ENCODE measurements at regions not wholly inside any gene's neighbourhood (a gene's known extent, or its start where the extent isn't known, plus 50 kb on each side); places are given as distances from the start of the nearest gene placed in this dataset.
A peak's percentile ranks its signal among the peaks of the same experiment; 100 is the strongest.

DNA sequence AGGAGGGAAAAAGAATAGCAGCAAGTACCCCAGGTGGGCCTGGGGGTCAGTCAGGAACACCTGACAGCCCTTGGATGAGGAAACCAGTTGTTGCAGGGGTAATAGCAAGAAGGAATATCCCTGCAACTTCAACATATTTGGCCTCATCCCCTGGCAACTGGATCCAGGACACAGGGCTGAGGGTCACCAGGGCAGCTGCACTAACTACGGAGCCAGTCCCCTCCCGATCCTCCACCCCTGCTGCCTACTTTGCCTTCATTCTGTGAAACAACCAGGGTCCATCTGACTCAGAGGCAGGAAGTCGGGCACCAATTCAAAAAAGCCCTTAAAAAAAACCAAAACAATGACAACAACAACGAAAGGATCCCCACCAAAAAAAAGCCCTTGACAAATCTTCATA is 52.9 kb downstream of the FRMPD3 start:
- DNase-seq, result no peak

DNA sequence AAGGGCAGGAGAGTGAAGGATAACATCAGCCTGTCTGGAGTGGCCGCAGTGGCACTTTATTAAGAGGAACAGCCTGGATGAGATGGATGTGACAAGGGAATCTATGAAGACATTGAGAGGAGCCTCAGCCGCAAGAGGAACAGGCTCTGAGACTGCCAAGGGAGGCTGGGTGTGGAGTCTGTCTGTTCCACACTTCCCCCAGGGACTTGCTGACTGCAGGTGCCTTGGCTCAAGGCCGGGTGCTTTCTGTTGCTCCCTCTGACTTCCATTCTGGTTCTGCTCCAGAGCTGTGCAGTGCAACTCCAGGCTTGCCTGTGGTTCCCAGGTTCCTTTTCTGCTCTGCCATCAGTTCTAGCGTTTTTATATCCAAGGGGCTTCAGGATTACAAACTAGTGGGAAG is 54.6 kb downstream of the FRMPD3 start:
- no peak for DNase-seq

DNA sequence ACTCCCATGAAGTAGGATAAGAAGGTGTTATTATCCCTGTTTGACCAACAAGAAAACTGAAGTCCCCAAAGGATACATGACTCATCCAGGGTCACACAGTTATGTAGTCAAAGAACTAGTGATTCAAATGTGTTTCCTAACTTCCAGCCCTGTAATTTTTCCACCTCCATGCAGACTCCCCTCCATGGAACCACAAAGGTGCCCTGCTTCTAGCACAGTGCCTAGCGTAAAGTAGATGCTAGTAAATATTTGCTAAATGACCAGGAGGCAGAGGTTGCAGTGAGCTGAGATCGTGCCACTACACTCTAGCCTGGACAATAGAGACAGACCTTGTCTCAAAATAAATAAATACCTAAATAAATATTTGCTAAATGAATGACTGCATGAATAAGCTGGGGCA is 55.8 kb downstream of the FRMPD3 start:
- no peak for DNase-seq

DNA sequence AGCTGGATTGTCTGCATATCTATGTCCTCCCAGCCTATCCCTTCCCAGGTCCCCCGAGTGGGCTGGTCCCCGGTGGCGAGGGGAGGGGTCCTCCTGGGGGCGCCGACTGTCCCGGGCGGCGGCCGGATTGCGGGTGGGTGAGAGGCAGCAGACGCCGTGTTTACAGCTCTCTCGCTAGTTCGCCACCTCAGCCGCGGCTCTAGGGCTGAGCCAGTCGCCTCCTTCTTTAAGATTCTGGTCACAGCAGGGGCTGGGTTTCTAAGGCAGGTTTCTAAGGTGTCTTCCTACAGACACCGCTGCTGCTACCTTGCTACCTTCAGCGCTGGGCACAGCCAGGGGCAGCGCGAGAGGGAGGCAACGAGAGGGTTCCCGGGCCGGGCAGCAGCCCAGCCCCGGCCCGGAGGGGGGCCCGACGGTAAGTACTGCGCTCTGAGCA is 57.2 kb downstream of the FRMPD3 start:
- no peak for DNase-seq

DNA sequence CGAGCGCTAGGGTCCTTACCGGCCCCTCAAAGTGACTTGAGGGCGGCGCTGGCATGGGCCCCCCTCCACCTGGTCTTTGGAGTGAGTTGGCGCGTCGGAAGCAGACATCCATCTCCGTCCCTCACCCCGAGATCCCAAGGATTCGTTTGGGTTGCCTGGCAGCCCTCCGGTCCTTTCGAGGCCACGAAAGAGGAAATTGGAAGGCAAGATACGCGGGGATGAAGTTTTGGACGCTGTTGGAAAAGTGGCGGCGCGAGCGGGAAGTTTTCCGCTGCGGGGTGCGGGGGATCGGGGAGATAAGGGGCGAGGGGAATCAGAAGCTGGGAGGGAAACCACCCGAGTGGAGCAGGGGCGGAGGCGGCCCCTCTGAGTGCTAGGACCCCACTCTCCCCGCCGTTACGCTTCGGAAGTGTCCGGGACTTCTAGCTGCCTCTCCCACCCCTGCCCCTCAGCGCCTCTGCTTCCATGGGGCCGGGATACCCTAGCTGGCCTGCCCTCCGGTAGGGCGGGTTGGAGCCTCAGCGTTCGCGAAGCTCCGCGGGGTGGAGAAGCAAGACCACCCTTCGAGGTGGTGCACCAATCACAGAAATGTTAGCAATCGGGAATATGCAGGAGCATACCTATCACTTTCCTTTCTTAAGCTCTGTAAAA is 57.8 kb downstream of the FRMPD3 start:
- no peak for DNase-seq

DNA sequence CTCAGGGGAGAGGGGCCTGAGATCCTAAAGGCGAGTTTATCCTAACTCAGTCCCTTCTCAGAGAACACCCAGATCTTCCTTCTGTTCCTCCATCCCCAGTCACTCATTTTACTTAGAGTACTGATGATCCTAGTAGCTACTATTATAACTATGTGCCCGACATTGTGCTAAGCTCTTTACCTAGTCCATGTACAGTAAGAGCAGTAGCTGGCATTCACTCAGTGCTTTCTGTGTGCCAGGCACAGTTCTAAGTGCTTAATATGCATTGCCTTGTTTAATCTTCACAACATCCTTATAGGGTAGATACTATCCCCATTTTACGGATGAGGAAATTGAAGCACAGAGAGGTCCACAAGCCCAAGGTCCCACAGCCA is 58.3 kb downstream of the FRMPD3 start:
- no peak for DNase-seq

DNA sequence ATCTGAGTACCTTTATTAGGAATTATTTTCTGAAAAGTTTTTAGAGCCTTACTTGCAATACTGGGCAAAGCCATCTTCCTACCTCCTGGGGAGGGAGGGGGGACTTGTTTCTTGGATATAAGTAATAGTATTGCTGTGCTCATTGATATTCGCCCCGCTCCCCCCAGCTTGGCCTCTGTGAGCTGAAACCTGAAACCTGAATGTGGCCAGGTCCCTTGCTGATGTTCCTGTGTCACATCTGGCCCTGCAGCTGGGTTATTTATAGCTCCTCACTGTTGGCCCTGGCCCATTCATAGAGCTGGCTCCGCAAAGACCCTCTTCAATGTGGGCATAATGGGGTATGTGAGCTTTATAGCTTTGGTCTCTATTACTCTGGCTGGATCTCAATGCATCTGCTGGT is 59.5 kb downstream of the FRMPD3 start:
- no peak for DNase-seq

DNA sequence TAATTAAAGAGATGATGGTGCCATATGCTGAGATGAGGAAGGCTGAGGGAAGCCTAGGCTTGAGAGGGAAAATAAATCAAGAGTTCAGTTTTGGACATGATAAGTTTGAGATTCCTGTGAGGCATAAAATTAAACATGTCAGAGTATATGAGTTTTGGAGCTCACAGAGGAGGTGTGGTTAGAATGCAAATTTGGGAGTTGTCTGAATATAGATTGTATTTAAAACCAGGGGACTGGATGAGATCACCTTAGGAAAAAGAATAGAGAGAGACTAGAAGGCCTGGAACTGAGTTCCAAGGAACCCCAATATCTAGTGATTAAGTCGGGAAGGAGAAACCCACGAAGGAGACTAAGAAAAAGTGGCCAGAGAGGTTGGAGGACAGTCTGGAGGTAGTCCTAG is 65.5 kb downstream of the FRMPD3 start:
- no peak for DNase-seq

DNA sequence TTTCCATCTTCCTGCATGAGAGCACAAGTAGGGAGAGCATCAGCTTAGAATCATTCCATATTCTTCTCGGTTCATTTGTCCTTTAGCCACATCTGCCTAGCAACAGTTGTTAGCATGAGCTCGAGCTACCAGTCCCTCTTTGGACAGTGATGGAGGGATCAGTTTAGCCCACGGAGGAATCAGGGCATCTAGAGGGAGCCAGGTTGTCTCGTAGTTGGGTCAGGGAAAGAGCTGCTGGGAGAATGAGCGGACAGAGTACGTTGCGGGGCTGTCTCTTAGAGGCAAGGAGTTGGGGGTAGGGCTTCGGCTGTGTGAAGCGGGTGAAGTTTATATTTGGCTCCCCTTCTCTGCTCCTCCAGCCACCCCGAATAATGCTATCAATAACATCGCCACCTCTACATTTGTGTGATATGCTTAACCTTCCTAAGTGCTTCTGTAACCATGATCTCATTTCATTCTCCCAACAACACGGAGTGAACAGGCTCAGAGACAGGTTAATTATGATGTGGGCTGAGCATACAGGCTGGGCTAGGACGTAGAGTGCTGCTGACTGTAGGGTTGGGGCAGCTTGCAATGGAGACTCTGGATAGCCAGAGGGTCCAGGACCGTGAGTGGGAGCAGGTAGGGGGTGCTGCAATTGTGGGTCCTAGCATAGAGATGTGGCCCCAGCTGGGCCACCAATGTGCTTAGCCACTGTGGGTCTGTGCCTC is 72.6 kb downstream of the FRMPD3 start:
- no peak for DNase-seq

DNA sequence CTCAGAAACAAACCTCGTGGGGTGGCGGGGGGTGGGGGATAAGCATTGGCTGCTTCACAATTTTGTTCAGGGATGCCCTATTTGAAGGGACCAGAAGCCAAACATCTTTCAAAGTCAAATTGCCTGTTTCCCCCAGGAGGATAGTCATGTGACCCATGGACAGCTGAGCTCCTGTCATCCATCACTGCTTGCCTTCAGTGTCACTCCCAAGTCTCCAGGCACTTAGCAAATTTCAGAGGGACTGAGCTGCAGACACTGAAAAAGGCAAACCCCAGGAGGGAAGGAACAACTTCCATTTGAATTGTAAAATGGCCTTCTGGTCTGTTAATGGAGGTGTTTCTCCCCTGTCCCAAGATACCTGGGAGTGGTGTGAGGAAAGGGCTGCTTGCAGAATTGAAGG is 73.4 kb downstream of the FRMPD3 start:
- no peak for DNase-seq

DNA sequence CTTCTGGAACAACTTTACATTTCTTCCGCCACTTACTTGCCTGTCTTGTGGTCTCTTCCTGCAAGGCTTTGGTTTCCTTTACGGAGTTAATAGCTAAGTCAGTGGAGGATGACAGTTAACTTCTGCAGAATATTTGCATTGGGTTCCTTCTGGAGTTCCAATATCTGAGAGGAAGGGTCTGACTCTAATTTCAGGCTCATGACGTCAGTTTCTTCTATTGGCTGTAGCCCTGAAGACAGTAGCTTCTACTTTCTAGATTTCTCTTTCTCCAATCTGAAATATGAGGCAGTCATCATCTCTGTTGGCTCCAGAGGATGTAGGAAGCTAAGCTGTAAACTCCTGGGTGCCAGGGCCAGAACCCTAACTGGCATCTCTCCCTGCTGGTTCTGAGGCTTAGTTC is 76.7 kb downstream of the FRMPD3 start:
- DNase-seq, result no peak

DNA sequence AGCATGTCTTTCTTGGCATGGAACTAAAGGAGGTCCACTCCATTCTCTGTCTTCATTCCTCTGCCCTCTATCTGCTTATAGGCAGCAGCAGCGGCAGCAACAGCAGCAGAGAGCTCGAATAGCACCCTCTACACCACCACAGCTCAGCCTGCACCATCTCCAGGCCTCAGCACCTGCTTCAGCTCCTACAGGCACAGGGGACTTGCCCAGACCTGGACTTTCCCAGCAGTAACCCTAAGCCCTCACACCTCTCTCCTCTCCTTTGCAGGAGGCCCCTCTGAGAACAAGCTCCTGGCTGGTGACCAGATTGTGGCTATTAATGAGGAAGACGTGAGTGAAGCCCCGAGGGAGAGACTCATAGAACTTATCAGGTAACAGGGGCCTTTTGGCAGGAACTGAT is 80.7 kb downstream of the FRMPD3 start:
- DNase-seq, result no peak

DNA sequence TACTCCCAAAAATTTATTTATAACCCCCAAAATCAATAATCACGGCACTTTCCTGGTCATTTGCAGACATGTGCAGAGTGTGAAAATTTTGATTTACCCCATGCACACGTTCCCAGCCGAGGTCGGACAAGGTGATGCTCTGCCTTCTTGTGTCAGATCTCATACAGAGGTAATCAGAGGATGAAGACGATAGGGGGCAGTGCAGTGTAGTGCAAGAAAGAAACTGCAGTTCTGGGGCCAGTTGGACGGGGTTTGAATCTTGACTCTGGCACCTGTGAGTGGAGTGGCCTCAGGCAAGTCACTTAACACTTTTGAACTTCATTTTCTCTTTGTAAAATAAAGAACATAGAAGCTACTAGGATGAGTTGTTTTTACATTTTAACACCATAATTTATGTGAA is 88.4 kb downstream of the FRMPD3 start:
- peak; percentile 45 for DNase-seq

DNA sequence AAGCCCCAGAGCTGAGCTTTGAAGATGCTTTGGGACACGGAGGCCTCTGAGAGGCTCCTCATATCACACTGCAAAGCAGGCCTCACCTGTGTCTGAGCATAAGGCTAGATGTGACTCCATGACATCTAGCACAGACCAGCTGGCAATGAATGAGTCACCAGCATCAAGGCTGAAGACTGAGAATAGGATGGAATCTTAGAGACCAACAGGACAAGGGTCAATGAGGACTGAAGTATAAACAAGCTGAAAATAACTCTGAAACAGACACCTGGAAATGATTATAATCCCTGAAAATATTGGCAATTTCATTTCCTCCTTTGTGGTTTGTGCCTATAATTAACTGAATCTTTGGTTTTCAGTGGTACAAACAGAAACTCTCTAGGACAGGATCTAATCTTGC is 87.1 kb upstream of the PRPS1 start:
- DNase-seq, result no peak

DNA sequence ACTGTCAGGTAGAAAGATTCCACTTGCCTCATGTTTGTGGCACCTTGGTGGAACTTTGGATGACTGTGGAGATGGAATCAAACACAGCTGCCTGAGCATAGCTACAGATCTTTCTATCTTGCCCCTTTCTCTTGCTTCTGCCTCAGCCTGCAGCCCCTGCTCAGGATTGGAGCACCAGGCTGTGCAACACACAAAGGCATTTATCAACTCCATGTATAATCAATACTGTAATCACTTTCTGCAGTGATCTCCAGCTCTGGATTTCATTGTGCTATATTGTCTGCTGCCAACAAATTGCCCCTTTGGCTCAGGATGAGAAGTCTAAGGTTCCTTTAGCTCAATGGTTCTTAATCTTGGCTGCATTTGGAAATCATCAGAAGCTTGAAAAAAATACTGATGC is 86.3 kb upstream of the PRPS1 start:
- no peak for DNase-seq

DNA sequence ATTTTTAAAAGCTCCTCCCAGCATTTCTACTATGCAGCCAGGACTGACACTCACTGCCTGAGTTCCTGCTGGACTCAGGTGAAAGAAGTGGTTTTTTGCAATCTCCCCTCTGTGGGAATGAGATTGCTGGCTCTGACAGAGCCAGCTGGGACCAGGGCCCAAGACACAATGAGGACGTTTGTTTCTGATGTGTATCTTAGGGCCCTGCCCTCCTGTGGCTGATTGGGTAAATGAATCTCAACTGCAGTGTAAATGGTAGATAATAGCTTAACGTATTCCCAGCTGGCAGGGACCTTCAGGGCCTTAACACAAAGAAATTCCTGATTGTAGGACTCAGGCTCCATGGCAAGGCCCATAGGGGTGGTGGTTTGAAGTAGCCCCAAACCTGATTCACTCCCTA is 85.8 kb upstream of the PRPS1 start:
- no peak for DNase-seq

DNA sequence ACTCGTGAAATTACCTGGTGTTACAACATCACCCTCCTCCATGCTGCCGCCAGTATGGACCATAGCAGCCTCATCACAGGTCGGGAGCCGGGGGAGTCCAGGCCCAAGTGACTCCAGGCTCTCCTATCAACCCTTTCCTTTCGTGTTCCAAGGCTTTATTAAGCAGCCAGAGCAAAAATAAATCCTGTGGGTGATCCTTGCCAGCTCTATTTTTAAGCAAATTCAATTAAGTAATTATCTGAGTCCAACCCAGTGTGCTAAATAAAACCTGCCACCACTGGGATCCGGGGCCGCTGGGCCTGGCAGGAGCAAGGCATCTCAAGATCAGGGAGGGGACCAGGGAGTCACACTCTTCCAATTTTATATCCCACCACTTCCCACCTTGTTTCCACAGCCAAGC is 80.7 kb upstream of the PRPS1 start:
- DNase-seq, result no peak

DNA sequence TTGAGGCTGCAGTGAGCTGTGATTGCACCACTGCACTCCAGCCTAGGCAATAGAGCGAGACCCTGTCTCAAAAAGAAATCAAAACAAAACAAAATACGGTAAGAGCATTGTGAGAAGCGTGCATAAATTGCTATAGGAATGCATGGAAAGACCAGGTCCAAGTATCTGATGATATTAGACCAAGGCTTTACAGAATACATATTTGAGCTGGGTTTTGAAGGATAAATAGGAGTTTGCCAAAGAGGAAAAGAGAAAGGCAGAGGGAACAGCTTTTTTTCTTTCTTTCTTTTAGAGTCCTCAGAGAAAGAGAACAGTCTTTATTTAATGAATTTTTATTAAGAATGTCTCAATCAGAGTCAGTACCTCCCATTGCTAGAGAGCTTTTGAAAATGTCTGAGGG is 79.5 kb upstream of the PRPS1 start:
- DNase-seq, result no peak

DNA sequence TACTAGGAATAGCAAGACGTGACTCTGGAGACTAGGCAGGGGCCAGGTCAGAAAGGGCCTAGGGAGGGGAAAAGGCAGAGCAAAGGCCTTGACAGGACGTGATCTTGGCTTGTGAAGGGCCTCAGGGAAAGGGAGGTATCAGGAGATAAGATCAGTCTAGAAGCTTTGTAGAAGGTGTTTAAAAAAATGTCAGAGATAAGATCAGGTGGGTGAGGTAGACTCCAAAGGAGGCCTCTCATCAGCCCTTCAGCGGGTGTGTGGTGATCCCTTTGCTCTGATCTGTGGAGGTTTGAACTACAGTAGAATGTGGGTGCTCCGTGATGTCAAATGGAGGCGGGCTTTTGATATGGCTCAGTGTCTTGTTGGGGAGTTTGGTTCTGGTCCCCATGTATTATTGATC is 78.8 kb upstream of the PRPS1 start:
- peak; percentile 2 for DNase-seq

DNA sequence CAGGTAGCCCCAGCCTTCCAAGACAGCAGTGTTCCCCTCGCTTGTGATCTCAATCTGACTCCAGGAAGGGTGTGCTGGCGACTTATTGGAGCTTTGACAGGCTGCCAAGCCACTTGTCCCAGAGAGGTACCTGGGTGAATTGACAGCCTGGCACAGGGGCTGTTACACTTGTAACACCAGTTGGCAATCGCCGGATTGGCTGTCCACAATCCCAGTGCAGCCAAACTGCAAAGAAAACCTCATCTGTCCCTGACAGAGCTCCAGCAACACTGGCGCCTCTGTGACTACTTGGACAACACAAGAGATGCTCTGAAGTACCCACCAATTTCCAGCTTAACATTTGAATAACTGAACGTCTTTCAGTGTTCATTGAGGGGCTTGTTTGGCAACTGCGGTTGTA is 76.8 kb upstream of the PRPS1 start:
- no peak for DNase-seq

DNA sequence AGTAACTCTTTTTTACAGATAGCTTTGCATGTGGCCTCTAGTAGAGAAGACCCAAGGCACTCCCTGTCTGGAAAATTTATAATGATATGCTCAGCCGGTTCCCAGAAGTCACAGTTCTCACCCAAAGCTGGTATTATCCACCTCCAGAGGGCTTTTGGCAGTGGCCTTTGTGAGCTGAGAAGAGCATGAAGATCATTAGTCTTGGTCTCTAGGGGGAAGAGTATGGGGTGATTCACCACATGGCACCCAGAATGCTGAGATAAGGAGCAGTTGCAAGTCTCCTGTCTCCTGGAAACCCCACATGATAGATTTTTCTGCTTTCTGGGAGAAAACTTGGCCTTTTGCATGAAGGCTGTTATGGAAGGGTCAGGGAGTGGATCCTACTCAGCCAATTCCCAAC is 75.4 kb upstream of the PRPS1 start:
- DNase-seq, result no peak

DNA sequence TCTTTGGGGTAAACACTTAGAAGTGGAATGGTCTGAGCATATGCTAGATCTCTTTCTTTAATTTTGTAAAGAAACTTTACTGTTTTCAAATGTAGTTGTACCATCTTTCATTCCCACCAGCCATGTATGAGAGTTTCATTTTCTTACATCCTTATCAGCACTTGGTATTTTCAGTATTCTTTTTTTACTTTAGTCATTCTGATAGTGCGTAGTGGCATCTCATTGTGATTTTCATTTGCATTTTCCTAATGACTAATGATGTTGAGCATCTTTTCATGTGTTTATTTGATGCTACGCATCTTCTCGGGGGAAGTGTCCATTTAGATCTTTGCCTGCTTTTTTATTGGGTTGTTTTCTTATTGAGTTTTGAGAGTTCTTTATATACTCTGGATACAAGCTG is 71.3 kb upstream of the PRPS1 start:
- DNase-seq, result peak; percentile 6

DNA sequence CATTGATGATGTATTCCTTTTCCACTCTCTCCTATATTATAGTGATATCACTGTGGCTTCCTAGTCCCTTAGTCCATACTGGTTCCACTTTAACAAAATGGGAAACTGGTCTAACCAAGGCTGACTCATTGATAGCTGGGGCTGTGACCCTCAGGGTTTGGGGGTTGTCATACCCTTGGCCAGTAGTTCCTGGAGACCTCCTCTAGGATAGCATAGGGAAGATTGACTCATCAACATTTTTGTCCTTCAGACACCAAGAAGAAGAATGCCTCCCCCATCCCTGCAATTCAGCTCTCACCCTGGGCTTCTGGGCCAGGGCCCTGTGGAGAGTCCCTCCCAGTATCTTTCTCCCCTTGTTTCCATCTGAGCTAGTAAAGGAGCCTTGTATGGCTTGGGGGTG is 68.8 kb upstream of the PRPS1 start:
- no peak for DNase-seq

DNA sequence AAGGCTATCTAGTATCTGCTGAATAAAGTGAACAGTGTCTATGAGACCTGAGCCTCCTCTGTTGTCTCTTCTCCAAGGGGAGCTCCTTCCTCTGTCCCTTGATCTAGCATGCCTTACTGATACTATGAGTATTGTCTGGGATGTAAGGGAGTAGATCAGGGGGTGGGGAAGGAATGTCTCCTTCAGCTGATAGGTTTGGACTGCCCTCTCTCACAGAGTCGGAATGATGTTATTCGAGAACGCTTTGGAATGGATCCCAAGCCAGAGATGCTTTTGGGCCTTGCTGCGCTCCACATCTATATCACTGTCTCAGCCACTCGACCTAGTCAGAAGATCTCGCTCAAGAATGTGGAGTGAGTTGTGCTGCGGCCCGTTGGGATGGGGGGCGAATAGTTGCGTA is 68.3 kb upstream of the PRPS1 start:
- no peak for DNase-seq

DNA sequence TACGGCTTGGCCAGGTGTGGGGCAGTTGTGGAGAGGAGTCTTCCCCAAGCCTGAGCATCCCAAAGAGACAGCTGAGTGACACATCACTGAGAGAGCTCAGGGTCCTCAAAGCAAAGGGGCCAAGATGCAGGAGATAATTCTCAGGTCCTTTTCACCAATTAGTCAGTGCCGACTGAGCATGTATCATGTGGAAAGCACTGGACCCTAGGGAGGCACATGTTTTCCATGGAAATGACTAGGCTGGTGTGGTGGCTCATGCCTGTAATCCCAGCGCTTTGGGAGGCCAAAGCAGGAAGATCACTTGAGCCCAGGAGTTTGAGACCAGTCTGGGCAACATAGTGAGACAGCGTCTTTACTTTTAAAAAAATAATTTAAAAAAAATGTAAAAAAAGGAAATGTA is 67.3 kb upstream of the PRPS1 start:
- DNase-seq, result no peak
